Amniotic stem cell (primary cell): ENCODE measurements at regions not wholly inside any gene's neighbourhood (a gene's known extent, or its start where the extent isn't known, plus 50 kb on each side); places are given as distances from the start of the nearest gene placed in this dataset.

Experiments used
- DNase-seq: peaks from one replicate; lab custom pipeline; 2025; lab: John Stamatoyannopoulos, UW

DNA sequence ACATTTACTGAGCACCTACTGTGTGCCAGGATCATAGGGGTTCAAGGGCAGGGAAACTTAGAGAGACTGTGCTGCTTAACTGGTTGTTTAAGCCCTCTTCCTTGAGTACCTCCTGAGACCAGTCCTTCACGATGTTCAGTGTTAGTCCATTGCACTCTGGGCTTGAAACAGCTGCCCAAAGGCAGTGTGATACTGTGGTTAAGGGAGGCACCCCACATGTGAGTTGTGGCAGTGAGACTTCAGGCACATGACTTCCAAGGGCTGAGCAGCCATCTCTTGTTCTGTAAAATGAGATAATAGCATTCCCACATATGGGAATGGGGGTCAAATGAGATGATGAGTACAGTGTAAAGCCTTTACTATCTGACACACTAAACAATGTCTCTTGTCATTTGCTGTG is 75.1 kb downstream of the LINGO1 start:
- DNase-seq = no peak

GRCh38 chr15:77557144-77557543 is 75.6 kb downstream of the LINGO1 start:
- DNase-seq = no peak

GRCh38 chr15:77556622-77557021 is 76.1 kb downstream of the LINGO1 start:
- DNase-seq = no peak

DNA sequence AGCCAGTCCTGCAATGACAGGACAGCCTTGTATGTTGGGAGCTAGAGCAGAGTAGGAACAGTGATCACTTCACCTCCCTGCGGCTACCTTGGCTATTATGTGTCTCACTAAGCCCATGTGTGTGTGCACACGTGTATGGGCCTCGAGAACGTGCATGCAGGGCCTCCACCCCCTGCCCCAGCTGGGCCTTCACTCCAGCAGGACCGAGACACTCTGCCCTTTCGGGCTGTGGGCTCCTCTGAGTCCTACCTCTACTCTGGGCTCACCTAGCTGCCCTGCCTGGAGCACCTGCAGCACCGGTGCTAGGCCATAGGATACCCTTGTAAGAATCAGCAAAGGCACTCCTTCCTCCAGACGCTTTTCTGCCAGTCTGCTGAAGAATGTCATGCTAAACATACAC is 77.5 kb downstream of the LINGO1 start:
- no peak for DNase-seq

DNA sequence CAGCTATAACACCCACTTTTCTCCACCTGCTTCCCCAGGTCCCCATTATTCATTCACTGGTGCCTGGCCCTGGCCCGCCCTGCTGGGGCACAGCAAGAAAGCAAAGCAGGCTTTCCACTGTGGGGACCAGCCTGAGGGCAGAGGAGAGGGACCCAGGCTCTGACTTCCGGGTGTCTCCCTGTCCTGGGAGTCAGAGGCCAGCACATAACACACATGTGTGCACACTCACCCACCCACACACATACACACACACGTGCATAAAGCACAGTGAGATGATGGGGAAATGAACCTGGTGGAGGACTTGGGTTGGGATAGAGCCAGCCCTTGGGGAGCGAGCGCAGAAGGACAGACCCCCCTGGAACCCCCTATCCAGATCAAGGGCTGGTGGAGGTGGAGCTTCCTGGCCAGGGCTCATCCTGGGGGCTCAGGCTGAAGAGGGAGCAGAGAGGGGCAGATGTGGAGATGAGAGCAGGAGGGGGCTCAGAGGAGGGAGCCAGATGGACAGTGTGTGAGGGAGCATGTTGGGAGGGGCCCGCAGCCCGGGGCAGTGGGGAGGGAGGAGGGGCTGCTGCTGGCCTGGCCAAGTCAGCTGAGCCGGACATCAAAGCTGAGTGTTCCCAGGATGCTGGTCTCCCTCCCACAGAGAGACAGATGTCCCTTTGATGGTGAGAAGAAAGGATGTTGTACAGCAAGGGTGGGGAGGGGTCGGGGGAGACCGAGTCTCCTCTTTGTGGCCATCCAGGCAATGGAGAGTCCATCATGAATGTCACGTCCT is 78.2 kb downstream of the LINGO1 start:
- no peak for DNase-seq

- no peak for DNase-seq
These were observed 79.0 kb downstream of the LINGO1 start for GRCh38 chr15:77553695-77554094.

DNA sequence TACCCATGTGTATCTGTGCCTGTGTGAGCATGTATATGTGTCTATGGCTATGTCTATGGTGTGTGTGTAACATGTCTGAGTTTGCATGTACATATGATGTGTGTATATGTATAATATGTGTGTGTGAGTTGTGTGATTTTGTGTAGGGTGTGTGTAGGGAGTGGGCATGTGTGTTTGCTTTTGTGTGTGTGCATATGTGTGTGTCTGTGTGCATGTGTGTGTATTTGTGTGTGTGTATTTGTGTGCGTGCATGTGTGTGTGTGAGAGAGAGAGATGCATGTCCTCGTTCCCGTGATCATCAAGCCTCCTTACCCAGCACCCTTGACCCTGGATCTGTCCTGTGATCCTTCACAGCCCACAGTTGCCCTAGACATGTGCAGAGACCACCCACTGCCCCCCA is 79.5 kb downstream of the LINGO1 start:
- no peak for DNase-seq

DNA sequence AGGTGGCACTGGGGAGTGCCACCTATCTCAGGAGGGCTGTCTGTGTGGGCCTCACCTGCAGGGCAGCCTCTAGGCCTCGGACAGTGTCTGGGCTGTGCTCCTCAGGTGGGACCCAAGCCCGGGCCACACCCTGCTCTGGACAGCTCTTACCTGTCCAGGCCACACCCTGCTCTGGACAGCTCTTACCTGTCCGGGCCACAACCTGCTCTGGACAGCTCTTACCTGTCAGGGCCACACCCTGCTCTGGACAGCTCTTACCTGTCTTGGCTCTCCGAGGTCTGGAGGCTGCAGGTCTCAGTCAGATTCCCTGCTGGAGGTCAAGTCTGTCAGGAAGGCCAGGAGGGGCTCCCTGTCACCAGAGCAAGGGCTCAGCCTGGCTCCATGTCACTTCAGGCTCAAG is 80.6 kb downstream of the LINGO1 start:
- DNase-seq = no peak

GRCh38 chr15:77550301-77551251 is 82.1 kb downstream of the LINGO1 start:
- DNase-seq = no peak

- no peak for DNase-seq
These were observed 83.0 kb downstream of the LINGO1 start for GRCh38 chr15:77549576-77550288.

DNA sequence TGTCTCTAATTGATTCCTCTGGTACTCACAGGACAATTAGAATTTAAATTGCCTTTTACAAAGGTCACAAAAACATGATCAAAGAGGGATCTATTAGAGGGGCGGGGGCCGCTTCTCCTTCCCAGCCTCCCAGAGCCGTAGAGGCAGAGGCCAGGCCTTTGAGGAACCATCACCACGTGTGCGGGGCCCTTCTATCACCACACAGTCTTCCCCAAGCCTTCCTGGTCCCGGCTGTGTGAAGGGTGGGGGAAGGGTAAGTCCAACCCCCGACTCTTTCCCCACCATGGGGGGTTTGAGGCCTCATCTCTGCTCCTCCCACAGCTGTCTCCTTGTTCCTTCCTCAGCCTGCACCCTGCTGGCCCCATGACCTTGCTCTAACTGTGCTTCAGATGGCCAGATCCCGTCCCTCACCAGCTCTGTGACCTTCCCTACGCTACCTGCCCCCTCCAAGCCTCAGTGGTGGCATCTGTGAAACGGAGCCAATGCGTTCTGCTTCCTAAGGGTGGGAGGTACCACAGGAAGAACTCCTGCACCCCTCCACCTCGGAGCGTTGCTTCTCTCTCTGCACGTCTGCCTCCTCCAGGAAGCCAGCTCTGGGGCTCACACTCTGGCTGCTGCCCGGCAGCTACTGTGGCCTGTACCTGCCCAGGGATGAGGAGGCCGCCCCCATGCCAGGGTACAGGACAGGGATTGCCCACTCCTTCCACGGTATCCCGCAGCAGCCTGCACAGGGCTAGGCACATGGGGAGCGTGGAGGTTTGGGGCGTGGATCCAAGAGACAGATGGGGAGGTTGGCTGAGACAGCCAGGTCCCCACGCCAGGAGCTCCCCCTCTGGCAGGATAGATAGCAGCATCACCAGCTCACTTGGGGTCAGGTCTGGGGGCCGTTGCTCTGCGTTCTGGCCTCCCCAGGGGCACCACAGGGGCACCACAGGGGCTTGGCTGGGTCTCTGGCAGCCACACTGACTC is 83.8 kb downstream of the LINGO1 start:
- DNase-seq = no peak

DNA sequence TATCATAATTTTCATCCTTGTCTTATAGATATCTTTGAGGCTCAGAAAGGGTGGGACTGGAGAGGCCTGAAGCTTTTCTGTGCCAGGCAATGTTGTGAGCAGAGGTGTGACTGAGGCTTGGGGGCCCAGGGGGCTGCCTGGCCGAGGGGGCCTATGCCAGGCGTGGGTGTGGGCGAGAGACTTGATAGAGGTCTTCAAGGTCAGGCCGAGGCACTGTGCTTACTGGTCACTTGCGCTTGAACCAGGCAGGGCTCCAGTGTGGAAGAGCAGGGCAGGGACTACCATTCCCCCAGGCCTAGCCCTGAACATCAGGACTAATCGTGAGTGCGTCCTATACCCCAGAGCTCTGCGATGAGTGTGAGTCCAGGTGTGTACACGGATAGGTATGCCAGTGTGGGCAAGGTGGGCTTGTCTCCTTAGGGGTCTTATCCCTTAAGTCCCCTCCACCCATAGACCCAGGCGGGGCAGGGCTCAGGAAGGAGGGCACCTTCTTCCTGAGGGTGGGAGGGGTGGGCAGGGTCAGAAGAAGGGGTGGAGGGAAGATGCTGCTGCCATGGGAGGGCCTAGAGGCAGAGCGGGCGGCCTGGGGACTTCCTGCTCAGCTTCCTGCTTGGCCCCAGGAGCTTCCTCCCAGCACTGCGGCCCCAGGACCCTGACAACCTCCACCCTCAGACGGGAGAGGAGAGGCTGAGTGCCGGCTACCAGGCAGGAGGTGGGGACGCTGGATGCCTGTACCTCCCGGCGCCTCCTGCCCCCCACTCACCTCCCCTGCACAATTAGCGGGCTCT is 84.7 kb downstream of the LINGO1 start:
- DNase-seq = no peak

DNA sequence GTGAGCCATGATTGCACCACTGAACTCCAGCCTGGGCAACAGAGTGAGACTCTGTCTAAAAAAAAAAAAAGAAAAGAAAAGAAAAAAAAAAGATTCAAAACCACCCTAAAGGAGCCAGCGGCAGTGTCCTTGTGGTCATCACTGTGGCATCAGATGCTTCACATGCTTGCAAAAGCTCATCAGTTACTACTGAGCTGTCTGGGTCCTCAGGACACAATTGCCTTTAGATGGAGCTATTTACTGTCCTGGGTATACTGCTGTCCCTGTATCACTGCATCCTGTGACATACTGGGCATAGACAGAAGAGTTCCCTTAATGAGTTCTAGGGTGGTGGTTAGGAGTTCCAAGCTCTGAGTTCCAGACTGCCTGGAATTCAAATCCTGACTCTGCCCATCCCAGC is 85.8 kb downstream of the LINGO1 start:
- DNase-seq = no peak

GRCh38 chr15:77546050-77546501 is 86.6 kb downstream of the LINGO1 start:
- DNase-seq = peak; percentile 31

DNA sequence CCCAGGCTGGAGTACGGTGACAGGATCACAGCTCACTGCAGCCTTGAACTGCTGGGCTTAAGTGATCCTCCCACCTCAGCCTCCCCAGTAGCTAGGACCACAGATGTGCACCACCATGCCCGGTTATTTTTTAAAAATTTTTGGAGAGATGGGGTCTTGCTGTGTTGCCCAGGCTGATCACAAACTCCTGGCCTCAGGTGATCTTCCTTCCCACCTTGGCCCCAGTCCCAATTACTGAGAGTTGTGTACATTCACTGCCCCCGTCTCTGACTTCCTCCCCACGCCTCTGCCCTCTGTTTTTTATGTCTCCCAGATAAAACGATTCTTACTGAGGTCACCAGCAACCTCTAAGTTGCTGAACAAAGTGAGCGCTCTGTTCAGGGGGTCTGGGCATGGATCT is 87.7 kb downstream of the LINGO1 start:
- DNase-seq = no peak

DNA sequence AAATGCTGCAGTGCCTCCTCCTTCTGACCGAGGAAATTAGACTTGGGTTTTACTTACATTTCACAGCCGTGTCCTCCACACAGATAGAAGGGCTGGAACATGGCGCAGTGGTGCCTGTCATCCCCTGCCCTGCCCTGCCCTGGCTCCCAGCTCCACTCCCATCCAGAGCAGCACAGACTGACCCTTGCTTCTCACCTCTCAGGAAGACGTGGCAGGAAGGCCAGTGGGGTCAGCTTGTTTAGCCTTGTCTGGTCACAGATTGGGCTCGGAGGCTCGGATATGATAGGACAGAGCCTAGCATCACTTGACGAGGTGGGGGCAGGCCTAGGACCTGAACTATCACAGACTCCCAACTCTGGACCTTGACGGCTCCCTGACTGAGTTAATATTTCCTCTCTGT is 88.5 kb downstream of the LINGO1 start:
- DNase-seq = no peak

DNA sequence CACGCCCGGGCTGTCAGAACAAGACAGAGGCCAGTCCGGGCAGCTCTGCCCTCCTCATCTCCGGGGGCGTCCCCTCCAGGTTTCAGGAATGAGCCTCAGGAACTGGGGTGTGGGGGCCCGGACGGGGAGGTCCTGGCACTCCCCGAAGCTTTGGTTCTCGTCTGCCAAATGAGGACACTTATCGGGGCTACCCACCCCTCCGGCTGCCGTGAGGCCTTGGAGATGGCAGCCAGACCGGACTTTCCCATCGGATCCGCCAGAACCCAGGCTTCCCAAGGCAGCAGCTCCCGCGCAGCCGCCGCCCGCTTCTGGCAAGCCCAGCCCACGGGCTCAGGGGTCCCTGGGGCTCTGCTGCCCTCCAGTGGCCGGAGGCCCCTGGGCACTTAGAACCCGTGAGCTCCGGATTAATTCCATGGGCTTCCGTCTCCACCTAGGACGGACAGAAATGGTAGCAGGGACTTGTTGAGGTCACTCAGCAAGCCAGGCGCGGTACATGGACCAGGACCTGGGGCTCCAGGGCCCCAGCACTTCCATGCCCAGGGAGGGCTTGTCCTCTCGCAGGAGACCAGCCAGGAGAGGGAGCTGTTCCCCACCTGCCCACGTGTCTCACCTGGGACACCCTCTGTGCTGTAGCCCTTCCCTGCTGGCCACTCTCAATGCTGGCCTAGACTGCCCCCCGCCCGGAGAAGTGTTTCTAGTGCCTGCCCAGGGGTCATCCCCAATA is 89.4 kb downstream of the LINGO1 start:
- DNase-seq = peak; percentile 74

- no peak for DNase-seq
These were observed 90.2 kb downstream of the LINGO1 start for GRCh38 chr15:77542491-77543001.

- no peak for DNase-seq
These were observed 91.1 kb downstream of the LINGO1 start for GRCh38 chr15:77541421-77542181.
